CD4-positive, alpha-beta T cell (primary cell): ENCODE measurements at regions not wholly inside any gene's neighbourhood (a gene's known extent, or its start where the extent isn't known, plus 50 kb on each side); places are given as distances from the start of the nearest gene placed in this dataset.

Experiments
- ATAC-seq: fragments of 200-7000 bp; cut with Tn5 transposase; one replicate; pipeline ENCODE4 v1.10.0; 2022; ENCODE audit warnings: mild to moderate bottlenecking; ENCODE audit not compliant: poor library complexity
- CTCF ChIA-PET: fragments of 350-600 bp; sonication (Branson Sonifier 250); formaldehyde crosslinking; loops from one replicate; lab custom pipeline; 2021; ENCODE audit warnings: antibody characterized with exemption, inconsistent platforms; lab: Charles Lee
- POLR2A ChIA-PET: fragments of 350-600 bp; sonication (Branson Sonifier 250); formaldehyde crosslinking; loops from one replicate; lab custom pipeline; 2021; ENCODE audit warnings: antibody characterized with exemption, inconsistent platforms; lab: Charles Lee
- DNase-seq, 14 experiments: peaks; one replicate each; pipeline ENCODE4 v3.0.0-alpha.2; 2013 to 2020; ENCODE audit warnings: mixed read lengths in 2 of 14
- H3K27ac ChIP-seq, 2 donors: one replicate each; pipeline versions ENCODE4 v1.5.1 to v1.7.0; 2013; ENCODE audit warnings: low read length in 2 of 2, low read depth in 1 of 2, mild to moderate bottlenecking in 1 of 2
- H3K27me3 ChIP-seq, 2 experiments: 1 replicate in 1 of 2; 2 replicates in 1 of 2; pipeline versions ENCODE4 v1.6.1 to v1.7.0; 2013; ENCODE audit warnings: low read length in 2 of 2, control low read depth in 1 of 2, mild to moderate bottlenecking in 1 of 2, moderate library complexity in 1 of 2; ENCODE audit not compliant: insufficient read depth in 2 of 2, control insufficient read depth in 1 of 2
- H3K36me3 ChIP-seq: one replicate; pipeline ENCODE4 v1.6.1; 2013; ENCODE audit warnings: low read length, control low read depth; ENCODE audit not compliant: insufficient read depth
- H3K4me1 ChIP-seq: one replicate; pipeline ENCODE4 v1.6.1; 2013; ENCODE audit warnings: low read length, control low read depth; ENCODE audit not compliant: insufficient read depth
- H3K4me3 ChIP-seq: one replicate; pipeline ENCODE4 v1.5.1; 2013; ENCODE audit warnings: mild to moderate bottlenecking, low read length, moderate library complexity
- H3K9me3 ChIP-seq, 2 experiments: 1 replicate in 1 of 2; 2 replicates in 1 of 2; pipeline versions ENCODE4 v1.6.1 to v1.7.0; 2013; ENCODE audit warnings: low read length in 2 of 2, mild to moderate bottlenecking in 2 of 2, control low read depth in 1 of 2, moderate library complexity in 1 of 2; ENCODE audit not compliant: control insufficient read depth in 1 of 2, insufficient read depth in 1 of 2
- H3K27ac Mint-ChIP-seq: one replicate; pipeline ENCODE4 v1.8.0; 2020; ENCODE audit warnings: mixed read lengths
- H3K27me3 Mint-ChIP-seq: one replicate; pipeline ENCODE4 v1.8.0; 2021; ENCODE audit warnings: mixed read lengths
- H3K36me3 Mint-ChIP-seq: one replicate; pipeline ENCODE4 v1.8.0; 2021; ENCODE audit warnings: low read depth, mixed read lengths
- H3K4me1 Mint-ChIP-seq: one replicate; pipeline ENCODE4 v1.8.0; 2021; ENCODE audit warnings: low read depth, mixed read lengths
- H3K4me3 Mint-ChIP-seq: one replicate; pipeline ENCODE4 v1.8.0; 2020; ENCODE audit warnings: mild to moderate bottlenecking, mixed read lengths
- H3K9me3 Mint-ChIP-seq: one replicate; pipeline ENCODE4 v1.8.0; 2020; ENCODE audit warnings: mixed read lengths
- CTCF ChIP-seq: fragments of 200-600 bp; IDR thresholded peaks from one replicate; pipeline ENCODE4 v1.8.0; 2022; ENCODE audit warnings: antibody characterized with exemption, mild to moderate bottlenecking
- intact Hi-C, 2 experiments: fragments of 100-400 bp; cut with DNase I in 1 of 2; cut with micrococcal nuclease in 1 of 2; formaldehyde crosslinking; loops; one replicate each; pipeline versions ENCODE4 v1.15.1 to v1.9.0; 2023 to 2025; cut with DNase I, micrococcal nuclease

- TF ChIP-seq CTCF, result no peak
- no peaks in the 10 kb centered on the region for H3K9me3 ChIP-seq
- ChIA-PET CTCF (no interaction called here), POLR2A (no interaction called here)
- ATAC-seq, result no peak
- intact Hi-C loops, result no loop called here
- no peaks in the 10 kb centered on the region for H3K27me3 ChIP-seq
- no peak overlapping the region for H3K27ac ChIP-seq
- DNase-seq, result no peak
- no peaks in the 10 kb centered on the region for H3K36me3 ChIP-seq
- H3K4me1 Mint-ChIP-seq, result no peaks in the 10 kb centered on the region
- H3K27me3 Mint-ChIP-seq, result no peaks in the 10 kb centered on the region
- H3K9me3 Mint-ChIP-seq, result peaks cover 11% of the 10 kb centered on the region
- no peaks in the 10 kb centered on the region for H3K36me3 Mint-ChIP-seq
- no peaks in the 10 kb centered on the region for H3K4me1 ChIP-seq
- no peak overlapping the region for H3K4me3 ChIP-seq
- H3K27ac Mint-ChIP-seq, result no peak overlapping the region
- no peak overlapping the region for H3K4me3 Mint-ChIP-seq
These were observed 376.7 kb downstream of the DNAH5 start for GRCh38 chr5:13567819-13568218.

GRCh38 chr5:13566871-13567339 lies 377.6 kb downstream of the DNAH5 start:
- Histone ChIP-seq H3K4me1 (no peaks in the 10 kb centered on the region), H3K4me3 (no peak overlapping the region), H3K27me3 (no peaks in the 10 kb centered on the region), H3K27ac (no peak overlapping the region), H3K36me3 (no peaks in the 10 kb centered on the region), H3K9me3 (no peaks in the 10 kb centered on the region)
- ChIA-PET CTCF (no interaction called here), POLR2A (no interaction called here)
- Mint-ChIP-seq H3K9me3 (peaks cover 11% of the 10 kb centered on the region), H3K36me3 (no peaks in the 10 kb centered on the region), H3K27me3 (no peaks in the 10 kb centered on the region), H3K27ac (no peak overlapping the region), H3K4me3 (no peak overlapping the region), H3K4me1 (no peaks in the 10 kb centered on the region)
- ATAC-seq, result no peak
- intact Hi-C loops, result no loop called here
- no peak for TF ChIP-seq CTCF
- no peak for DNase-seq

- no peak overlapping the region for H3K27ac Mint-ChIP-seq
- POLR2A ChIA-PET, result no interaction called here
- Histone ChIP-seq H3K9me3 (peaks cover 0 to 9% of the 10 kb centered on the region in 2 experiments), H3K27me3 (no peaks in the 10 kb centered on the region), H3K36me3 (no peaks in the 10 kb centered on the region), H3K4me1 (no peaks in the 10 kb centered on the region), H3K4me3 (no peak overlapping the region), H3K27ac (no peak overlapping the region)
- no peak for DNase-seq
- CTCF ChIA-PET, result no interaction called here
- H3K4me3 Mint-ChIP-seq, result no peak overlapping the region
- H3K4me1 Mint-ChIP-seq, result no peaks in the 10 kb centered on the region
- H3K36me3 Mint-ChIP-seq, result no peaks in the 10 kb centered on the region
- intact Hi-C loops, result no loop called here
- no peaks in the 10 kb centered on the region for H3K27me3 Mint-ChIP-seq
- TF ChIP-seq CTCF, result no peak
- ATAC-seq, result no peak
- peaks cover 6% of the 10 kb centered on the region for H3K9me3 Mint-ChIP-seq
These were observed 386.1 kb downstream of the DNAH5 start for GRCh38 chr5:13558408-13558807.
